Osteoblast (primary cell): ENCODE measurements at regions not wholly inside any gene's neighbourhood (a gene's known extent, or its start where the extent isn't known, plus 50 kb on each side); places are given as distances from the start of the nearest gene placed in this dataset.

Experiments used
- DNase-seq: peaks from one replicate; pipeline ENCODE4 v3.0.0; 2011; ENCODE audit warnings: low spot score, mixed read lengths; ENCODE audit not compliant: insufficient read length; ENCODE audit errors: missing footprints
- H2AFZ ChIP-seq: 2 replicates; pipeline ENCODE4 v1.6.0; 2011; ENCODE audit warnings: mild to moderate bottlenecking, low read length
- H3K27ac ChIP-seq: 2 replicates; pipeline ENCODE4 v1.5.1; 2011; ENCODE audit warnings: mild to moderate bottlenecking, low read depth, low read length, moderate library complexity
- H3K27me3 ChIP-seq: 2 replicates; pipeline ENCODE4 v1.6.0; 2012; ENCODE audit warnings: mild to moderate bottlenecking, control low read depth, inconsistent platforms, low read length, moderate library complexity; ENCODE audit not compliant: insufficient read depth
- H3K36me3 ChIP-seq: 2 replicates; pipeline ENCODE4 v1.5.1; 2011; ENCODE audit warnings: mild to moderate bottlenecking, low read length, control low read depth, moderate library complexity; ENCODE audit not compliant: insufficient read depth
- H3K4me1 ChIP-seq: 2 replicates; pipeline ENCODE4 v1.5.1; 2011; ENCODE audit warnings: mild to moderate bottlenecking, low read length, control low read depth, moderate library complexity; ENCODE audit not compliant: insufficient read depth
- H3K4me2 ChIP-seq: 2 replicates; pipeline ENCODE4 v1.6.0; 2011; ENCODE audit warnings: mild to moderate bottlenecking, low read length; ENCODE audit not compliant: insufficient read depth
- H3K4me3 ChIP-seq: fragments of 200-600 bp; sonication (generic); 3 replicates; pipeline ENCODE4 v1.5.1; 2012; ENCODE audit warnings: mild to moderate bottlenecking, low read length, inconsistent platforms; ENCODE audit not compliant: insufficient read depth
- H3K79me2 ChIP-seq: 2 replicates; pipeline ENCODE4 v1.6.0; 2012; ENCODE audit warnings: mild to moderate bottlenecking, low read length, control low read depth, inconsistent platforms; ENCODE audit not compliant: insufficient read depth
- H3K9me3 ChIP-seq: 2 replicates; pipeline ENCODE4 v1.5.1; 2011; ENCODE audit warnings: low read depth, low read length, control low read depth
- H4K20me1 ChIP-seq: 2 replicates; pipeline ENCODE4 v1.6.0; 2012; ENCODE audit warnings: mild to moderate bottlenecking, low read length, control low read depth; ENCODE audit not compliant: insufficient read depth
- CTCF ChIP-seq: IDR thresholded peaks from 2 replicates; pipeline ENCODE4 v1.5.1; 2011; ENCODE audit warnings: mild to moderate bottlenecking, low read depth, low read length, moderate library complexity; ENCODE audit errors: extremely low read depth

- Histone ChIP-seq H3K4me3 (no peak overlapping the region), H4K20me1 (no peaks in the 10 kb centered on the region), H2AFZ (no peak overlapping the region), H3K79me2 (no peaks in the 10 kb centered on the region), H3K9me3 (no peaks in the 10 kb centered on the region), H3K4me2 (no peak overlapping the region), H3K36me3 (no peaks in the 10 kb centered on the region), H3K27me3 (no peaks in the 10 kb centered on the region), H3K4me1 (no peaks in the 10 kb centered on the region), H3K27ac (no peak overlapping the region)
- no peak for DNase-seq
- no peak for TF ChIP-seq CTCF
Observed at GRCh38 chr6:22129751-22130150, 167.1 kb downstream of the PRL start.

- H3K27me3 ChIP-seq: no peaks in the 10 kb centered on the region
- H2AFZ ChIP-seq: no peak overlapping the region
- DNase-seq: no peak
- H3K4me3 ChIP-seq: no peak overlapping the region
- H3K4me2 ChIP-seq: no peak overlapping the region
- H3K9me3 ChIP-seq: no peaks in the 10 kb centered on the region
- H4K20me1 ChIP-seq: no peaks in the 10 kb centered on the region
- H3K27ac ChIP-seq: no peak overlapping the region
- H3K36me3 ChIP-seq: no peaks in the 10 kb centered on the region
- TF ChIP-seq CTCF: no peak
- H3K79me2 ChIP-seq: no peaks in the 10 kb centered on the region
- no peaks in the 10 kb centered on the region for H3K4me1 ChIP-seq
Observed at GRCh38 chr6:22132656-22133055, 164.2 kb downstream of the PRL start.

GRCh38 chr6:22133357-22133756, 163.5 kb downstream of the PRL start:
- no peak for TF ChIP-seq CTCF
- Histone ChIP-seq H3K36me3 (no peaks in the 10 kb centered on the region), H4K20me1 (no peaks in the 10 kb centered on the region), H2AFZ (no peak overlapping the region), H3K9me3 (no peaks in the 10 kb centered on the region), H3K27me3 (no peaks in the 10 kb centered on the region), H3K79me2 (no peaks in the 10 kb centered on the region), H3K4me2 (no peak overlapping the region), H3K27ac (no peak overlapping the region), H3K4me1 (no peaks in the 10 kb centered on the region), H3K4me3 (no peak overlapping the region)
- no peak for DNase-seq

GRCh38 chr6:22134308-22134707, 162.5 kb downstream of the PRL start:
- Histone ChIP-seq H3K27me3 (no peaks in the 10 kb centered on the region), H3K27ac (no peak overlapping the region), H3K36me3 (no peaks in the 10 kb centered on the region), H4K20me1 (no peaks in the 10 kb centered on the region), H3K4me3 (no peak overlapping the region), H2AFZ (no peak overlapping the region), H3K4me1 (no peaks in the 10 kb centered on the region), H3K9me3 (no peaks in the 10 kb centered on the region), H3K79me2 (no peaks in the 10 kb centered on the region), H3K4me2 (no peak overlapping the region)
- no peak for DNase-seq
- TF ChIP-seq CTCF: no peak
